ENCODE measurements at regions not wholly inside any gene's neighbourhood (a gene's known extent, or its start where the extent isn't known, plus 50 kb on each side); places are given as distances from the start of the nearest gene placed in this dataset.

DNA sequence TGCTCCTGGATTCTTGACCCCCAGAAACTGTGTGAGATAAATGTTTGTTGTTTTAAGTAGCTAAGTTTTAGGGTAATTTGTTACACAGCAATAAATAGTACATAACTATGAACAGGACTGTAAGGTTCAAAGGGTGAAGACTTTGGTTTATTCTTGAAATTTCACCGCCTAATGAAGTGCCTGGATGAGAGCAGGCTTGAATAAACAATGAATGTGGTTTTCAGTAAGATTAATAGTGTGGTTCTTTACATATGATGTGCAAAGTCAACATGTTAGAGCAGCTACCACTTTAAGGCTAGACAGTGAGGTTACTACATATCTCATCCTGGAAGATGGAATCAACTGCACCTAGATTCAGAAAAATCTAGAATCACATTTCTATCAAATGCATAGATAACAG is 145.2 kb upstream of the BTG1 start (continued):
- TF ChIP-seq, protein P1, sequence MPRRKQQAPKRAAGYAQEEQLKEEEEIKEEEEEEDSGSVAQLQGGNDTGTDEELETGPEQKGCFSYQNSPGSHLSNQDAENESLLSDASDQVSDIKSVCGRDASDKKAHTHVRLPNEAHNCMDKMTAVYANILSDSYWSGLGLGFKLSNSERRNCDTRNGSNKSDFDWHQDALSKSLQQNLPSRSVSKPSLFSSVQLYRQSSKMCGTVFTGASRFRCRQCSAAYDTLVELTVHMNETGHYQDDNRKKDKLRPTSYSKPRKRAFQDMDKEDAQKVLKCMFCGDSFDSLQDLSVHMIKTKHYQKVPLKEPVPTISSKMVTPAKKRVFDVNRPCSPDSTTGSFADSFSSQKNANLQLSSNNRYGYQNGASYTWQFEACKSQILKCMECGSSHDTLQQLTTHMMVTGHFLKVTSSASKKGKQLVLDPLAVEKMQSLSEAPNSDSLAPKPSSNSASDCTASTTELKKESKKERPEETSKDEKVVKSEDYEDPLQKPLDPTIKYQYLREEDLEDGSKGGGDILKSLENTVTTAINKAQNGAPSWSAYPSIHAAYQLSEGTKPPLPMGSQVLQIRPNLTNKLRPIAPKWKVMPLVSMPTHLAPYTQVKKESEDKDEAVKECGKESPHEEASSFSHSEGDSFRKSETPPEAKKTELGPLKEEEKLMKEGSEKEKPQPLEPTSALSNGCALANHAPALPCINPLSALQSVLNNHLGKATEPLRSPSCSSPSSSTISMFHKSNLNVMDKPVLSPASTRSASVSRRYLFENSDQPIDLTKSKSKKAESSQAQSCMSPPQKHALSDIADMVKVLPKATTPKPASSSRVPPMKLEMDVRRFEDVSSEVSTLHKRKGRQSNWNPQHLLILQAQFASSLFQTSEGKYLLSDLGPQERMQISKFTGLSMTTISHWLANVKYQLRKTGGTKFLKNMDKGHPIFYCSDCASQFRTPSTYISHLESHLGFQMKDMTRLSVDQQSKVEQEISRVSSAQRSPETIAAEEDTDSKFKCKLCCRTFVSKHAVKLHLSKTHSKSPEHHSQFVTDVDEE (CRISPR knock-in tag; IDR thresholded peaks at IDR 0.05), result no peak
- TF ChIP-seq, protein P2, sequence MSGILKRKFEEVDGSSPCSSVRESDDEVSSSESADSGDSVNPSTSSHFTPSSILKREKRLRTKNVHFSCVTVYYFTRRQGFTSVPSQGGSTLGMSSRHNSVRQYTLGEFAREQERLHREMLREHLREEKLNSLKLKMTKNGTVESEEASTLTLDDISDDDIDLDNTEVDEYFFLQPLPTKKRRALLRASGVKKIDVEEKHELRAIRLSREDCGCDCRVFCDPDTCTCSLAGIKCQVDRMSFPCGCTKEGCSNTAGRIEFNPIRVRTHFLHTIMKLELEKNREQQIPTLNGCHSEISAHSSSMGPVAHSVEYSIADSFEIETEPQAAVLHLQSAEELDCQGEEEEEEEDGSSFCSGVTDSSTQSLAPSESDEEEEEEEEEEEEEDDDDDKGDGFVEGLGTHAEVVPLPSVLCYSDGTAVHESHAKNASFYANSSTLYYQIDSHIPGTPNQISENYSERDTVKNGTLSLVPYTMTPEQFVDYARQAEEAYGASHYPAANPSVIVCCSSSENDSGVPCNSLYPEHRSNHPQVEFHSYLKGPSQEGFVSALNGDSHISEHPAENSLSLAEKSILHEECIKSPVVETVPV (CRISPR knock-in tag; IDR thresholded peaks at IDR 0.05), result no peak
- no peak for TF ChIP-seq ISL1 (CRISPR knock-in tag; IDR thresholded peaks at IDR 0.05)

DNA sequence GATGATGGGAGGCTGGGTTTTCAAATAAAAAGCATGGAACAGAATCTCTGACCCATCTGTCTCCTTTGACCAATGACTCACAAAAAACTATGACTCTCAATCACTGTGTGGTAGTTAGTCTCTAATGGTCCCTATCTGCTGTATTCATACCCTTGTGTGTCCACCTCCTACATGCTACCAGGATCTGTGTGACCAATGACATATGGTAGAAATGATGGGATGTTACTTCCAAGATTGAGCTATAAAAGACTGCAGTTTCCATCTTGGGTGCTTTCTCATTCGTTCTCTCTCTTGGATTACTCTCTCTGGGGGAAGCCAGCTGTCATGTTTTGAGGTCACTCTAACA is 144.7 kb upstream of the BTG1 start:
- ATAC-seq, result peak; percentile 80
- TF ChIP-seq ZC3H10 (CRISPR knock-in tag; IDR thresholded peaks at IDR 0.05) (no peak), BACH2 (CRISPR knock-in tag; IDR thresholded peaks at IDR 0.05; ENCODE audit: borderline replicate concordance) (no peak), ZFP30 (CRISPR knock-in tag; IDR thresholded peaks at IDR 0.05) (no peak), TOX (CRISPR knock-in tag; IDR thresholded peaks at IDR 0.05; ENCODE audit: borderline replicate concordance) (no peak), OSR1 (CRISPR knock-in tag; IDR thresholded peaks at IDR 0.05) (no peak), ZFP3 (CRISPR knock-in tag; IDR thresholded peaks at IDR 0.05) (no peak), CSDC2 (CRISPR knock-in tag; IDR thresholded peaks at IDR 0.05) (no peak)
- TF ChIP-seq, protein P3, sequence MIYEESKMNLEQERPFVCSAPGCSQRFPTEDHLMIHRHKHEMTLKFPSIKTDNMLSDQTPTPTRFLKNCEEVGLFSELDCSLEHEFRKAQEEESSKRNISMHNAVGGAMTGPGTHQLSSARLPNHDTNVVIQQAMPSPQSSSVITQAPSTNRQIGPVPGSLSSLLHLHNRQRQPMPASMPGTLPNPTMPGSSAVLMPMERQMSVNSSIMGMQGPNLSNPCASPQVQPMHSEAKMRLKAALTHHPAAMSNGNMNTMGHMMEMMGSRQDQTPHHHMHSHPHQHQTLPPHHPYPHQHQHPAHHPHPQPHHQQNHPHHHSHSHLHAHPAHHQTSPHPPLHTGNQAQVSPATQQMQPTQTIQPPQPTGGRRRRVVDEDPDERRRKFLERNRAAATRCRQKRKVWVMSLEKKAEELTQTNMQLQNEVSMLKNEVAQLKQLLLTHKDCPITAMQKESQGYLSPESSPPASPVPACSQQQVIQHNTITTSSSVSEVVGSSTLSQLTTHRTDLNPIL (CRISPR knock-in tag; IDR thresholded peaks at IDR 0.05; ENCODE audit: low read depth), result no peak

DNA sequence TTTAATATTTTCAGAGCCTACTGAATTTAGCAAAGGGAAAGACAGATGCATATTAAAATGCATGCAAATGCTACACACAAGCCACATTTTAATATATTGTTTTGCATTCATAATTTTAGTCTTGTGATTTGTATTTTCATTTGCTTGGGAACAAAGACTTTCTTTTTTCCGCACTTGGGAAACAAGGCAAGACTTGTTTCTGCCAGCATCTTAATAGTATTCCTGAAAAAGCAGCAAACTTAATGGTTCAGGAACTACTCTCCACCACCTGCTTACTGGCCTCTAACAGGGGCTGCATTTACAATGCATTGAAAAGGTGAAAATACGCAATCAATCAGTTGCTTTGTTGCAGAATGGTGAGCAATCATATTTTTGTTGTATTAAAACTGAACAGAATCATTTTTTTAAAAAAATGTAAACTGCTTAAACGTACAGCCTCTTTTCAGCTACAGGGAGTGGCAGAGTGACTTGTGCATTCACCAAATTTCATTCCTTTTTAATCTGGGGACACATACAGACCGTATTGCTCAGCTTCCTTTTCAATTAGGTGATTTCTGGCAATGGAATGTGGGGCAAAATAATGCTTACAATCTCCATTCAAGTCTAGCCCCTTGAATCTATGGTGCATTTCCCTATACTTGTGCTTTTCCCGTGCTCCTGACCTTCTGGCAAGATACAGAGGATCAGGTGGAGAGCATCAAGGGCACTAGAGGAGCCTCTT is 144.1 kb upstream of the BTG1 start:
- TF ChIP-seq, protein P1 (CRISPR knock-in tag; IDR thresholded peaks at IDR 0.05), result no peak
- TF ChIP-seq ISL1 (CRISPR knock-in tag; IDR thresholded peaks at IDR 0.05), result no peak
- ATAC-seq, result peak; percentile 89

DNA sequence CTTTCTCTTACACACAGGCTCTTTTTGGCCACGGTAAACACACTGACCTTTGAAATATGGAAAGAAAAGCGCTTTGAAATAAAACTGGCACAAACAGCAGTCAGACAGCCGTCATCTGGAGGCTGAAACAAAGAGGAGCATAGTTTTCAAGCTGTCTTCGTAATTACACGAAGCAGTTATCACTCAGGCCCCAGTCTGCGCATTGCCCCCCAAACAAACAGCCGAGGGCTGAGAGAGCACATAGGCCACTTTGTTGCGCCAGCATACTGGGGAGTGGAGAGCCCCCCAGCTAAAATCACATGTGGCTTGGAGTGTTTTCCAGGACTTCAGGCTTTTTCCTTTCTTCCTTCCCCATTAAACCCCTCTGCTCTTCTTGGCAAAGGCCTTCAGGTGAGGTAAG is 142.9 kb upstream of the BTG1 start:
- TF ChIP-seq ZNF565 (CRISPR knock-in tag; conservative IDR thresholded peaks at IDR 0.05; ENCODE audit: low read depth), result no peak
- no peak for TF ChIP-seq ZFP3 (CRISPR knock-in tag; IDR thresholded peaks at IDR 0.05)
- TF ChIP-seq, protein P2 (CRISPR knock-in tag; IDR thresholded peaks at IDR 0.05), result no peak
- TF ChIP-seq, protein P4, sequence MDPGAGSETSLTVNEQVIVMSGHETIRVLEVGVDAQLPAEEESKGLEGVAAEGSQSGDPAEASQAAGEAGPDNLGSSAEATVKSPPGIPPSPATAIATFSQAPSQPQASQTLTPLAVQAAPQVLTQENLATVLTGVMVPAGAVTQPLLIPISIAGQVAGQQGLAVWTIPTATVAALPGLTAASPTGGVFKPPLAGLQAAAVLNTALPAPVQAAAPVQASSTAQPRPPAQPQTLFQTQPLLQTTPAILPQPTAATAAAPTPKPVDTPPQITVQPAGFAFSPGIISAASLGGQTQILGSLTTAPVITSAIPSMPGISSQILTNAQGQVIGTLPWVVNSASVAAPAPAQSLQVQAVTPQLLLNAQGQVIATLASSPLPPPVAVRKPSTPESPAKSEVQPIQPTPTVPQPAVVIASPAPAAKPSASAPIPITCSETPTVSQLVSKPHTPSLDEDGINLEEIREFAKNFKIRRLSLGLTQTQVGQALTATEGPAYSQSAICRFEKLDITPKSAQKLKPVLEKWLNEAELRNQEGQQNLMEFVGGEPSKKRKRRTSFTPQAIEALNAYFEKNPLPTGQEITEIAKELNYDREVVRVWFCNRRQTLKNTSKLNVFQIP (CRISPR knock-in tag; IDR thresholded peaks at IDR 0.05; ENCODE audit: borderline replicate concordance, low read depth), result no peak
- no peak for TF ChIP-seq TCF4 (CRISPR knock-in tag; IDR thresholded peaks at IDR 0.05; ENCODE audit: borderline replicate concordance)
- TF ChIP-seq ZFP30 (CRISPR knock-in tag; IDR thresholded peaks at IDR 0.05), result no peak
- TF ChIP-seq ZC3H10 (CRISPR knock-in tag; IDR thresholded peaks at IDR 0.05), result no peak
- TF ChIP-seq ZNF8 (CRISPR knock-in tag; IDR thresholded peaks at IDR 0.05), result no peak
- TF ChIP-seq TOX (CRISPR knock-in tag; IDR thresholded peaks at IDR 0.05; ENCODE audit: borderline replicate concordance), result no peak
- no peak for TF ChIP-seq PPARA (CRISPR knock-in tag; IDR thresholded peaks at IDR 0.05; ENCODE audit: borderline replicate concordance)
- TF ChIP-seq ARNTL (CRISPR knock-in tag; IDR thresholded peaks at IDR 0.05; ENCODE audit: borderline replicate concordance, low read depth), result no peak
- TF ChIP-seq, protein P3 (CRISPR knock-in tag; IDR thresholded peaks at IDR 0.05; ENCODE audit: low read depth), result no peak
- TF ChIP-seq ISL1 (CRISPR knock-in tag; IDR thresholded peaks at IDR 0.05), result no peak
- TF ChIP-seq, protein P1 (CRISPR knock-in tag; IDR thresholded peaks at IDR 0.05), result no peak
- no peak for ATAC-seq

Measured in SK-N-SH treated with all-trans-retinoic acid at 6 μM for 48 hours (cell line).